D341Med (cell line): ENCODE measurements at regions not wholly inside any gene's neighbourhood (a gene's known extent, or its start where the extent isn't known, plus 50 kb on each side); places are given as distances from the start of the nearest gene placed in this dataset.
"Not testable (repeated sequence)": the region's sequence is repeated elsewhere in the genome, so short reads cannot be mapped to it uniquely, and the experiment has no call there.

Experiments used
- DNase-seq: peaks from one replicate; pipeline ENCODE4 v3.0.0; 2012; ENCODE audit warnings: low spot score

- no peak for DNase-seq
Measured at GRCh38 chr18:60202708-60203107, 169.9 kb downstream of the MC4R start.

GRCh38 chr18:60200558-60200957 is 172.0 kb downstream of the MC4R start:
- DNase-seq: no peak

- DNase-seq: no peak
Measured at GRCh38 chr18:60199505-60199904, 173.1 kb downstream of the MC4R start.

- no peak for DNase-seq
Measured at GRCh38 chr18:60197671-60198462, 174.7 kb downstream of the MC4R start.

- DNase-seq: no peak
Measured at GRCh38 chr18:60196836-60197606, 175.6 kb downstream of the MC4R start.

- no peak for DNase-seq
Measured at GRCh38 chr18:60193780-60194179, 178.8 kb downstream of the MC4R start.

GRCh38 chr18:60191926-60192325 is 180.6 kb downstream of the MC4R start:
- DNase-seq: no peak

- DNase-seq: no peak
Measured at GRCh38 chr18:60189856-60190255, 182.7 kb downstream of the MC4R start.

GRCh38 chr18:60188958-60189357 is 183.6 kb downstream of the MC4R start:
- no peak for DNase-seq

GRCh38 chr18:60182223-60182622 is 190.4 kb downstream of the MC4R start:
- no peak for DNase-seq

- no peak for DNase-seq
Measured at GRCh38 chr18:60180671-60181070, 191.9 kb downstream of the MC4R start.

GRCh38 chr18:60178224-60178623 is 194.4 kb downstream of the MC4R start:
- DNase-seq: not testable (repeated sequence)

GRCh38 chr18:60176259-60176658 is 196.3 kb downstream of the MC4R start:
- DNase-seq: no peak

GRCh38 chr18:60174832-60175231 is 197.7 kb downstream of the MC4R start:
- no peak for DNase-seq

- DNase-seq: no peak
Measured at GRCh38 chr18:60172030-60172429, 200.5 kb downstream of the MC4R start.

GRCh38 chr18:60163622-60164021 is 209.0 kb downstream of the MC4R start:
- DNase-seq: no peak

GRCh38 chr18:60162388-60162787 is 210.2 kb downstream of the MC4R start:
- no peak for DNase-seq

GRCh38 chr18:60157810-60158209 is 214.8 kb downstream of the MC4R start:
- DNase-seq: no peak

- no peak for DNase-seq
Measured at GRCh38 chr18:60153376-60153775, 219.2 kb downstream of the MC4R start.

- DNase-seq: no peak
Measured at GRCh38 chr18:60149316-60149715, 223.3 kb downstream of the MC4R start.

- DNase-seq: no peak
Measured at GRCh38 chr18:60147323-60147722, 225.3 kb downstream of the MC4R start.

GRCh38 chr18:60146220-60146960 is 226.2 kb downstream of the MC4R start:
- DNase-seq: no peak

GRCh38 chr18:60145776-60146175 is 226.8 kb downstream of the MC4R start:
- DNase-seq: no peak
